PC-9 (cell line): ENCODE measurements at regions not wholly inside any gene's neighbourhood (a gene's known extent, or its start where the extent isn't known, plus 50 kb on each side); places are given as distances from the start of the nearest gene placed in this dataset.

Experiments used
- BruUV-seq: library from RNA; stranded (reverse); fragments of 400-500 nt; replicated peaks from 2 replicates; lab custom pipeline; 2021; lab: Mats Ljungman, UMichigan
- CTCF ChIA-PET: fragments of 300-600 bp; sonication (Branson Sonifier 250); formaldehyde crosslinking; loops from one replicate; lab custom pipeline; 2022; ENCODE audit warnings: antibody characterized with exemption; lab: Charles Lee
- POLR2A ChIA-PET: fragments of 300-600 bp; sonication (Branson Sonifier 250); formaldehyde crosslinking; loops from one replicate; lab custom pipeline; 2022; ENCODE audit warnings: antibody characterized with exemption; ENCODE audit not compliant: unreplicated experiment; lab: Charles Lee
- DNase-seq, 2 experiments: peaks; one replicate each; pipeline versions ENCODE4 v3.0.0 to v3.0.0-alpha.2; 2015 to 2022; ENCODE audit warnings: mixed read lengths in 1 of 2
- H2AFZ ChIP-seq: fragments of 200-600 bp; sonication (generic); 2 replicates; pipeline ENCODE4 v1.8.1; 2017; ENCODE audit warnings: antibody characterized with exemption
- H3F3A ChIP-seq: fragments of 200-600 bp; sonication (generic); 2 replicates; pipeline ENCODE4 v1.8.1; 2017; ENCODE audit warnings: antibody characterized with exemption, mild to moderate bottlenecking, low read depth; ENCODE audit not compliant: insufficient read depth
- H3K27ac ChIP-seq: fragments of 200-600 bp; sonication (generic); 2 replicates; pipeline ENCODE4 v1.6.1; 2016; ENCODE audit warnings: mixed run types
- H3K27me3 ChIP-seq: fragments of 200-600 bp; sonication (generic); 2 replicates; pipeline ENCODE4 v1.6.1; 2016; ENCODE audit warnings: low read depth, mixed run types; ENCODE audit not compliant: insufficient read depth
- H3K36me3 ChIP-seq: fragments of 200-600 bp; sonication (generic); 2 replicates; pipeline ENCODE4 v1.6.1; 2016; ENCODE audit warnings: low read depth, mixed run types
- H3K4me1 ChIP-seq: fragments of 200-600 bp; sonication (generic); replicated peaks from 2 replicates; pipeline ENCODE4 v1.6.1; 2016; ENCODE audit warnings: mixed run types; ENCODE audit not compliant: insufficient read depth
- H3K4me2 ChIP-seq: fragments of 200-600 bp; sonication (generic); 2 replicates; pipeline ENCODE4 v1.6.1; 2017; ENCODE audit warnings: mixed run types
- H3K4me3 ChIP-seq: fragments of 200-600 bp; sonication (generic); 2 replicates; pipeline ENCODE4 v1.6.1; 2016; ENCODE audit warnings: mixed run types
- H3K79me2 ChIP-seq: fragments of 200-600 bp; sonication (generic); 2 replicates; pipeline ENCODE4 v1.6.1; 2017; ENCODE audit warnings: low read depth, mixed run types
- H3K9me2 ChIP-seq: fragments of 200-600 bp; sonication (generic); 2 replicates; pipeline ENCODE4 v1.8.1; 2017; ENCODE audit warnings: mild to moderate bottlenecking; ENCODE audit not compliant: insufficient read depth
- H3K9me3 ChIP-seq: fragments of 200-600 bp; sonication (generic); 2 replicates; pipeline ENCODE4 v1.8.1; 2016; ENCODE audit warnings: low read depth; ENCODE audit not compliant: insufficient read depth
- H4K20me1 ChIP-seq: fragments of 200-600 bp; sonication (generic); 2 replicates; pipeline ENCODE4 v1.8.1; 2017; ENCODE audit not compliant: insufficient read depth
- EZH2 ChIP-seq: fragments of 200-600 bp; sonication (generic); IDR thresholded peaks from 2 replicates; pipeline ENCODE4 v1.8.0; 2017; ENCODE audit warnings: antibody characterized with exemption, low read depth
- intact Hi-C: fragments of 100-400 bp; cut with micrococcal nuclease; formaldehyde crosslinking; loops from one replicate; pipeline ENCODE4 v1.10.0; 2022; ENCODE audit not compliant: unreplicated experiment
- TF ChIP-seq, protein P1 (sequence below): fragments of 200-600 bp; sonication (generic); conservative IDR thresholded peaks from 2 replicates; pipeline ENCODE4 v1.6.1; 2017; ENCODE audit warnings: mixed run types, antibody characterized with exemption, mild to moderate bottlenecking, moderate library complexity

DNA sequence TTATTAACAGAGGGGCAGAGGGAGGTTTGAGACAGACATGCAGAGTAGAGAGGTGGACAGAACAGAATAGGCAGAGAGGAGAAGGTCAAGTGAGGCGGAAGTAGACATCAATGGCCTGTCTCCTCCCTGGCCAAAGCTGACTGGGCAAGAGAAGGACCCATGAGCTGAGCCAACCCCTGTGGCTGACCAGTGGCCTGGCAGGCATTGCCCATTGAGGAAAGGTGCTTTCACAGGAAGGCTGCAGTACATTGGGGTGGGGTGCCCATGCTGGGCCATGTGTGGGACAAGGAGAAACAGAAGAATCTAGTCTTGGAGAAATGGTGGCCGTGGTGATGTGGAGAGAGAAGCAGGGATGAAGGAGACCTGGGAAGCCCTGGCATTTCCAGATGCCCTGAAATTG, 76.0 kb downstream of the MYEOV start:
- no peak overlapping the region for H3K4me2 ChIP-seq
- no TSS peak for BruUV-seq
- H3K9me3 ChIP-seq, result no peaks in the 10 kb centered on the region
- H3K4me3 ChIP-seq, result no peak overlapping the region
- H2AFZ ChIP-seq, result no peak overlapping the region
- H3F3A ChIP-seq, result peaks cover 88% of the 10 kb centered on the region
- H3K27ac ChIP-seq, result no peak overlapping the region
- H3K79me2 ChIP-seq, result peaks cover 27% of the 10 kb centered on the region; the same call in 1 of the 2 replicates
- peaks cover 54% of the 10 kb centered on the region for H3K36me3 ChIP-seq
- no peak for DNase-seq
- no peaks in the 10 kb centered on the region for H3K27me3 ChIP-seq
- H4K20me1 ChIP-seq, result peaks cover 4% of the 10 kb centered on the region
- intact Hi-C loops, result no loop called here
- ChIA-PET CTCF (no interaction called here), POLR2A (no interaction called here)
- TF ChIP-seq, protein P1, sequence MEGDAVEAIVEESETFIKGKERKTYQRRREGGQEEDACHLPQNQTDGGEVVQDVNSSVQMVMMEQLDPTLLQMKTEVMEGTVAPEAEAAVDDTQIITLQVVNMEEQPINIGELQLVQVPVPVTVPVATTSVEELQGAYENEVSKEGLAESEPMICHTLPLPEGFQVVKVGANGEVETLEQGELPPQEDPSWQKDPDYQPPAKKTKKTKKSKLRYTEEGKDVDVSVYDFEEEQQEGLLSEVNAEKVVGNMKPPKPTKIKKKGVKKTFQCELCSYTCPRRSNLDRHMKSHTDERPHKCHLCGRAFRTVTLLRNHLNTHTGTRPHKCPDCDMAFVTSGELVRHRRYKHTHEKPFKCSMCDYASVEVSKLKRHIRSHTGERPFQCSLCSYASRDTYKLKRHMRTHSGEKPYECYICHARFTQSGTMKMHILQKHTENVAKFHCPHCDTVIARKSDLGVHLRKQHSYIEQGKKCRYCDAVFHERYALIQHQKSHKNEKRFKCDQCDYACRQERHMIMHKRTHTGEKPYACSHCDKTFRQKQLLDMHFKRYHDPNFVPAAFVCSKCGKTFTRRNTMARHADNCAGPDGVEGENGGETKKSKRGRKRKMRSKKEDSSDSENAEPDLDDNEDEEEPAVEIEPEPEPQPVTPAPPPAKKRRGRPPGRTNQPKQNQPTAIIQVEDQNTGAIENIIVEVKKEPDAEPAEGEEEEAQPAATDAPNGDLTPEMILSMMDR, result no peak
- H3K9me2 ChIP-seq, result no peaks in the 10 kb centered on the region
- H3K4me1 ChIP-seq, result peaks cover 34% of the 10 kb centered on the region

DNA sequence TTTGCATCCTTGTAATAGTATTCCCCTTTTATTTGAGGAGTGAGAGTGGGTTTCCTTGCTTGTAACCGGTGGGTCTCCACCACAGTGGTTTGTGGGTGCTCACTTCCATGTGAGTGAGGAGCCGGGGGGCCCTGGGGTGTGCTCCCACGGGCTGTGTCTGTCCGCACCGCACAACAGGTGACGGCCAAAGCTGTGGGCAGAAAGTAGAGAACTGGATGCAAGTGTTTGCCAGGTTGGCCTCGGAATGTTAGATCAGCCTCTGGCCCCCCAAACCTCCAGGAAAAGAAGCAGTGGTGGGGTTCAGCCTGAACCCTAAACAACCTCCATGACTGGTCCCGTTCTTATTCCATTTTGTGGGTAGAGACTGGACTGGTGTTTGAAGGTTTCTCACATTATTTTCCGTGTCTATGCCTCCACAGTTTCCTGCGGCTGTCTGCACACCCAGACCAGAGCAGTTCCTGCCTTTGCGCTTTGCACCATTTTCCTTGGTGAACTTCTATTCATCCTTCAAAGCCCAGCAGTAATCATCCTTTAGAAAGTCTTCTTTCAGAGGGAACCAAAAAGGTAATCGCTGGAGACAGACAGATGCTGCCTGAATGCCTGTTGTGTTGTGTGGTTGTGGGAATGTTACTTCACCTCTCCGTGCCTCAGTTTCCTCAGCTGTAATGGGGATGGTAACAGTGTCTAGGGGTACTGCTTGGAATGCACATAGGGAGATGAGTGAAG, 77.2 kb downstream of the MYEOV start:
- Histone ChIP-seq H3F3A (peaks cover 88% of the 10 kb centered on the region), H3K9me2 (no peaks in the 10 kb centered on the region), H3K4me3 (no peak overlapping the region), H3K4me2 (no peak overlapping the region), H3K4me1 (peaks cover 31% of the 10 kb centered on the region), H3K9me3 (no peaks in the 10 kb centered on the region), H3K27ac (no peak overlapping the region), H2AFZ (no peak overlapping the region), H3K27me3 (no peaks in the 10 kb centered on the region), H4K20me1 (peaks cover 4% of the 10 kb centered on the region), H3K79me2 (peaks cover 26% of the 10 kb centered on the region; the same call in 1 of the 2 replicates), H3K36me3 (peaks cover 51% of the 10 kb centered on the region)
- no peak for DNase-seq
- CTCF ChIA-PET, result no interaction called here
- intact Hi-C loops, result no loop called here
- no peak for TF ChIP-seq EZH2
- TF ChIP-seq, protein P1, result no peak
- no TSS peak for BruUV-seq
- POLR2A ChIA-PET, result no interaction called here

DNA sequence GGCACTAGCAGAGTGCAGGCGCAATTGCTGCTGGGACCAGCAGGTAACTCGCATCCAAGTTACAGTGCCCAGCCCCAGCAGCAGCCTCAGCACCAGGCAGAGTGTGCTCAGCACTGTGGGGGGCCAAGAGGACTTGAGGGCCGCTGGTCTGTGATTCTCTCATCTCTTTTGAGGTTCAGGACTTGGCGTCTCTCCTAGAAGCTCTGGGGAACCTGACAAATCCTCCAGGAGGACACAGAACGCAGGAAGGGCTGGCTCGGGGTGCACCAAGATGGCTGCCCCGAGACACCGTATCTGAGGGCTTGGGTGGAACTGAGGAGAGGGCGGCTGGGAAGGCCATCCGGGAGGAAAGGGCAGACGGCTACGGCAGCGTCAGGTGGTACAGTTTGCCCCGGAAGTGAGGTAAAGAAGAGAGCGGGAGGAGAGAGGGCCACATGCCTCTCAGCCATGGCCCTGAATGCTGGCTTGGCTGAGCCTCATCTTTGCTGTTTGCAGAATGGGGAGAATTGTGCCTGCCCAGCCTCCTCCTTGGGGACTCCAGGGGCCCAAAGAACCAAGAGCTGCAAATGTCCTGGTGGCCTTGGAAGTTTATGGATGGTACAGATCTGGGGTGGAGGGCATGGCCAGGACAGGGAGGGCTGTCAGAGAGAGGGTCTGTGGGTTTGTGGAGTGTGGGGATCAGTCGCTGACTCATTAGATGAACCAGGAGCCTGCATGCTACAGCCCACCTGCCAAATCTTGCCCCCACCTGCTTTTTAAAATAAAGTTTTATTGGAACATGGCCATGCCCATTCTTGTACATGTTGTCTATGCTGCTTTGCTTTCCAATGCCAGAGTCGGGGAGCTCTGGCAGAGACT, 78.0 kb downstream of the MYEOV start:
- POLR2A ChIA-PET, result no interaction called here
- peaks cover 90% of the 10 kb centered on the region for H3F3A ChIP-seq

More for the DNA sequence above, 78.0 kb downstream of the MYEOV start:
- no peak for DNase-seq
- Histone ChIP-seq H3K9me3 (no peaks in the 10 kb centered on the region), H3K4me3 (no peak overlapping the region), H3K36me3 (peaks cover 48% of the 10 kb centered on the region), H3K4me1 (peaks cover 23% of the 10 kb centered on the region), H4K20me1 (peaks cover 4% of the 10 kb centered on the region), H3K9me2 (no peaks in the 10 kb centered on the region), H3K79me2 (0 out of 2 replicates have a peak, but pooled peaks cover 23% of the 10 kb centered on the region), H3K4me2 (no peak overlapping the region), H3K27ac (no peak overlapping the region), H2AFZ (no peak overlapping the region), H3K27me3 (no peaks in the 10 kb centered on the region)
- no TSS peak for BruUV-seq
- TF ChIP-seq, protein P1, result no peak
- TF ChIP-seq EZH2, result no peak
- CTCF ChIA-PET, result no interaction called here
- intact Hi-C loops, result no loop called here
